Endothelial cell of umbilical vein (primary cell): ENCODE measurements at regions not wholly inside any gene's neighbourhood (a gene's known extent, or its start where the extent isn't known, plus 50 kb on each side); places are given as distances from the start of the nearest gene placed in this dataset.

Experiments
- BruUV-seq: library from RNA; stranded (reverse); fragments of 400-500 nt; replicated peaks from 2 replicates; lab custom pipeline; 2021; lab: Mats Ljungman, UMichigan
- CTCF ChIA-PET: fragments of 300-600, 350-600 bp; sonication (Branson Sonifier 250); formaldehyde crosslinking; loops from one replicate; lab custom pipeline; 2021; ENCODE audit warnings: antibody characterized with exemption, inconsistent platforms; lab: Charles Lee
- POLR2A ChIA-PET: fragments of 300-600, 350-600 bp; sonication (Branson Sonifier 250); formaldehyde crosslinking; loops from one replicate; lab custom pipeline; 2021; ENCODE audit warnings: antibody characterized with exemption, inconsistent platforms; lab: Charles Lee
- DNase-seq: peaks from one replicate; pipeline ENCODE4 v3.0.0-alpha.2; 2011; ENCODE audit warnings: low read depth, low spot score
- FAIRE-seq: peaks from 2 replicates; lab custom pipeline; 2011; peaks lifted over from hg19 to GRCh38; lab: Jason Lieb, UNC
- H2AFZ ChIP-seq: 2 replicates; pipeline ENCODE4 v1.6.0; 2012; ENCODE audit warnings: low read depth, low read length, control low read depth, inconsistent platforms
- H3K27ac ChIP-seq: 2 replicates; pipeline ENCODE4 v1.5.1; 2011; ENCODE audit warnings: low read depth, mild to moderate bottlenecking, control low read depth, low read length, moderate library complexity; ENCODE audit not compliant: insufficient read depth
- H3K27me3 ChIP-seq, 2 experiments: 2 replicates each; pipeline versions ENCODE4 v1.6.0 to v1.6.1; 2011; ENCODE audit warnings: low read length in 2 of 2, mixed read lengths in 1 of 2; ENCODE audit not compliant: control insufficient read depth in 2 of 2, insufficient read depth in 2 of 2
- H3K36me3 ChIP-seq, 2 experiments: 2 replicates in 1 of 2; 3 replicates in 1 of 2; pipeline ENCODE4 v1.5.1; 2011; ENCODE audit warnings: low read length in 2 of 2, mild to moderate bottlenecking in 1 of 2, moderate library complexity in 1 of 2; ENCODE audit not compliant: control insufficient read depth in 2 of 2, insufficient read depth in 2 of 2; ENCODE audit errors: extremely low read depth in 1 of 2
- H3K4me1 ChIP-seq: 3 replicates; pipeline ENCODE4 v1.5.1; 2011; ENCODE audit warnings: mild to moderate bottlenecking, low read length; ENCODE audit not compliant: control insufficient read depth, insufficient read depth; ENCODE audit errors: extremely low read depth
- H3K4me2 ChIP-seq: 2 replicates; pipeline ENCODE4 v1.6.1; 2011; ENCODE audit warnings: low read length, control low read depth, mixed read lengths; ENCODE audit not compliant: insufficient read depth
- H3K4me3 ChIP-seq, 3 experiments: fragments of 200-600 bp in 1 of 3; sonication (generic), shearing (Covaris generic) in 1 of 3; replicated peaks in 1 of 3; 2 replicates each; pipeline ENCODE4 v1.5.1; 2011 to 2016; ENCODE audit warnings: control low read depth in 3 of 3, low read length in 3 of 3, mild to moderate bottlenecking in 2 of 3, inconsistent platforms in 1 of 3, low read depth in 1 of 3, moderate library complexity in 1 of 3; ENCODE audit not compliant: insufficient read depth in 1 of 3
- H3K79me2 ChIP-seq: 2 replicates; pipeline ENCODE4 v1.6.0; 2012; ENCODE audit warnings: low read length, inconsistent platforms; ENCODE audit not compliant: control insufficient read depth, insufficient read depth
- H3K9ac ChIP-seq: replicated peaks from 2 replicates; pipeline ENCODE3; 2011; ENCODE audit warnings: low read length, control low read depth; ENCODE audit not compliant: insufficient read depth; ENCODE audit errors: extremely low read depth
- H3K9me1 ChIP-seq: replicated peaks from 3 replicates; pipeline ENCODE4 v1.6.0; 2011; ENCODE audit warnings: mild to moderate bottlenecking, low read length; ENCODE audit not compliant: control insufficient read depth, insufficient read depth; ENCODE audit errors: extremely low read depth
- H3K9me3 ChIP-seq: replicated peaks from 2 replicates; pipeline ENCODE4 v1.5.1; 2012; ENCODE audit warnings: low read length, inconsistent platforms; ENCODE audit not compliant: control insufficient read depth, insufficient read depth
- H4K20me1 ChIP-seq: replicated peaks from 2 replicates; pipeline ENCODE3; 2011; ENCODE audit warnings: mild to moderate bottlenecking, low read length; ENCODE audit not compliant: control insufficient read depth, insufficient read depth; ENCODE audit errors: extremely low read depth
- EZH2 ChIP-seq: IDR thresholded peaks from 2 replicates; pipeline ENCODE4 v1.6.1; 2012; ENCODE audit warnings: borderline replicate concordance, low read depth, mild to moderate bottlenecking, moderate library complexity, low read length, inconsistent platforms; ENCODE audit not compliant: severe bottlenecking
- FOS ChIP-seq: IDR thresholded peaks from 2 replicates; pipeline ENCODE4 v1.6.1; 2011; ENCODE audit warnings: mild to moderate bottlenecking, low read length, moderate library complexity, borderline replicate concordance; ENCODE audit not compliant: insufficient read depth
- GATA2 ChIP-seq: IDR thresholded peaks from 2 replicates; pipeline ENCODE4 v1.7.0; 2011; ENCODE audit warnings: low read depth, mild to moderate bottlenecking, moderate library complexity, mixed read lengths, low read length; ENCODE audit not compliant: insufficient read length, insufficient read depth
- JUN ChIP-seq: IDR thresholded peaks from 2 replicates; pipeline ENCODE4 v1.6.1; 2011; ENCODE audit warnings: borderline replicate concordance, low read depth; ENCODE audit not compliant: insufficient read length, insufficient read depth
- MYC ChIP-seq: IDR thresholded peaks from one replicate; pipeline ENCODE4 v1.6.1; 2011; ENCODE audit warnings: mild to moderate bottlenecking, low read depth, low read length
- POLR2A ChIP-seq: IDR thresholded peaks from 2 replicates; pipeline ENCODE4 v1.6.1; 2012; ENCODE audit warnings: low read depth, mild to moderate bottlenecking, control low read depth, low read length
- POLR2AphosphoS5 ChIP-seq: IDR thresholded peaks from 2 replicates; pipeline ENCODE4 v1.6.1; 2012; ENCODE audit warnings: low read depth, mild to moderate bottlenecking, control low read depth, low read length, moderate library complexity; ENCODE audit not compliant: insufficient read depth
- dilution Hi-C: fragments of 300-500 bp; cut with MboI; formaldehyde crosslinking; loops from one replicate; pipeline ENCODE4 v1.15.0; 2019; ENCODE audit warnings: low sequenced_read_pairs; ENCODE audit not compliant: extremely low pct_ligation_motif_present
- intact Hi-C: fragments of 100-400 bp; cut with micrococcal nuclease; formaldehyde crosslinking; loops from one replicate; pipeline ENCODE4 v1.10.0; 2022
- TF ChIP-seq, protein P1 (sequence below): IDR thresholded peaks from 2 replicates; pipeline ENCODE4 v1.6.1; 2011; ENCODE audit not compliant: insufficient read depth, insufficient read length
- TF ChIP-seq, protein P2 (sequence below), 2 donors: IDR thresholded peaks; 1 replicate in 1 of 2; 2 replicates in 1 of 2; pipeline ENCODE4 v1.5.1; 2011; ENCODE audit warnings: low read length in 2 of 2, mild to moderate bottlenecking in 2 of 2, moderate library complexity in 2 of 2, control low read depth in 1 of 2, inconsistent platforms in 1 of 2, low read depth in 1 of 2; ENCODE audit not compliant: insufficient read depth in 1 of 2; ENCODE audit errors: extremely low read depth in 1 of 2

GRCh38 chr10:33921970-33922605 is 587.6 kb upstream of the NRP1 start:
- H3K27ac ChIP-seq: no peak overlapping the region
- H2AFZ ChIP-seq: no peak overlapping the region
- no peaks in the 10 kb centered on the region for H3K79me2 ChIP-seq
- H4K20me1 ChIP-seq: no peaks in the 10 kb centered on the region
- ChIA-PET CTCF (interaction anchor here (1.4 kb wide), 1 partner anchor 716 kb away, joined by 3 read pairs; no protein-coding TSS in a partner anchor), POLR2A (no interaction called here)
- FAIRE-seq (no peak), DNase-seq (no peak)
- H3K36me3 ChIP-seq: no peaks in the 10 kb centered on the region
- H3K9me1 ChIP-seq: no peaks in the 10 kb centered on the region
- no peak overlapping the region for H3K4me3 ChIP-seq
- intact Hi-C loops (no loop called here), dilution Hi-C loops (no loop called here)
- BruUV-seq: no TSS peak
- H3K4me2 ChIP-seq: no peak overlapping the region
- TF ChIP-seq EZH2: no peak
- no peak for TF ChIP-seq POLR2A
- no peak for TF ChIP-seq GATA2
- TF ChIP-seq JUN: no peak
- no peak for TF ChIP-seq POLR2AphosphoS5
- TF ChIP-seq, protein P1, sequence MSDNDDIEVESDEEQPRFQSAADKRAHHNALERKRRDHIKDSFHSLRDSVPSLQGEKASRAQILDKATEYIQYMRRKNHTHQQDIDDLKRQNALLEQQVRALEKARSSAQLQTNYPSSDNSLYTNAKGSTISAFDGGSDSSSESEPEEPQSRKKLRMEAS: no peak
- no peak for TF ChIP-seq MYC
- TF ChIP-seq, protein P2, sequence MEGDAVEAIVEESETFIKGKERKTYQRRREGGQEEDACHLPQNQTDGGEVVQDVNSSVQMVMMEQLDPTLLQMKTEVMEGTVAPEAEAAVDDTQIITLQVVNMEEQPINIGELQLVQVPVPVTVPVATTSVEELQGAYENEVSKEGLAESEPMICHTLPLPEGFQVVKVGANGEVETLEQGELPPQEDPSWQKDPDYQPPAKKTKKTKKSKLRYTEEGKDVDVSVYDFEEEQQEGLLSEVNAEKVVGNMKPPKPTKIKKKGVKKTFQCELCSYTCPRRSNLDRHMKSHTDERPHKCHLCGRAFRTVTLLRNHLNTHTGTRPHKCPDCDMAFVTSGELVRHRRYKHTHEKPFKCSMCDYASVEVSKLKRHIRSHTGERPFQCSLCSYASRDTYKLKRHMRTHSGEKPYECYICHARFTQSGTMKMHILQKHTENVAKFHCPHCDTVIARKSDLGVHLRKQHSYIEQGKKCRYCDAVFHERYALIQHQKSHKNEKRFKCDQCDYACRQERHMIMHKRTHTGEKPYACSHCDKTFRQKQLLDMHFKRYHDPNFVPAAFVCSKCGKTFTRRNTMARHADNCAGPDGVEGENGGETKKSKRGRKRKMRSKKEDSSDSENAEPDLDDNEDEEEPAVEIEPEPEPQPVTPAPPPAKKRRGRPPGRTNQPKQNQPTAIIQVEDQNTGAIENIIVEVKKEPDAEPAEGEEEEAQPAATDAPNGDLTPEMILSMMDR (IDR thresholded peaks at IDR 0.05; ENCODE audit: extremely low read depth in 1 of 2, insufficient read depth in 1 of 2, low read depth in 1 of 2, low read length in 2 of 2): no peak
- no peak for TF ChIP-seq FOS
- H3K9me3 ChIP-seq: no peaks in the 10 kb centered on the region
- no peak overlapping the region for H3K9ac ChIP-seq
- H3K4me1 ChIP-seq: no peaks in the 10 kb centered on the region
- peaks cover 3 to 9% of the 10 kb centered on the region in 2 experiments for H3K27me3 ChIP-seq
